ENCODE measurements at regions not wholly inside any gene's neighbourhood (a gene's known extent, or its start where the extent isn't known, plus 50 kb on each side); places are given as distances from the start of the nearest gene placed in this dataset.
"Not testable (repeated sequence)": the region's sequence is repeated elsewhere in the genome, so short reads cannot be mapped to it uniquely, and the experiment has no call there.

DNA sequence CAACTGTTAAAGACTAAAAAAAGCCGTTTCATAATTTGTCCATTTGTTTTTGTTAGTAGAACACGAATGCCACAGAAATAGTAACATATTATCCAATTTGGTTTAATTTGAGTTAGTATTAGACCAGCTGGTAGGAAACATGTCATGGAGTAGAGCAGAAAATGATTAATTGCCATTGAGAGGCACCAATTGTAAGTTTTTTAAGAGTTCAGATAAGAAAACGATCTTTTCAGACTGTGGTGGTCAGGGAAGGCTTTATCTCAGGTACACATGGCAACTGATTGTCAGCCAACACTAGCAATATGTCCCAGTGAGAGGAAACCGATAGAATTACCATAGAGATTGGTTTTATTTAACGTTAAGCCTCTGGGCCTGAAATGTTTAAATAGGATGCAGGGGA, 438.2 kb upstream of the MAP2 start:
- no peak overlapping the region for H3K27ac ChIP-seq

DNA sequence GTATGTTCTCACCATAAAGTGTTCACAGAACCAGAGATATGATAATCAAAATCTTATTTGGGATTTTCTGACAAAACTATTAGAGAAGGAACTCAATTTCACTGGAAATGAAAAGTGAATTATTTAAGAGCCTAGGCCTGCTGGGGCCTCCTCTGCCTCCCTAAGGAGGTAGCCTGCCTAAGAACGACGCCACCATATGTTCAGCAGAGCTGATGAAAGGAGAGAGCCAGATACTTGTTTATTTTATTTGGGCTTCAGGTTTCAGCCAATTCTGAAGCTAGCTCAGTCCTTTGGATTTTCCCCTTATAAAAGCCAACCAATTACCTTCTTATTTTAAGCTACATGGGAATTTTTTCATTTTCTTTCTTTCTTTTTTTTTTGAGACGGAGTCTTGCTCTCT, 433.1 kb upstream of the MAP2 start:
- no peak overlapping the region for H3K27ac ChIP-seq
- no peak overlapping the region for H3K4me3 ChIP-seq

More for the DNA sequence above, 438.2 kb upstream of the MAP2 start:
- H3K4me3 ChIP-seq = no peak overlapping the region

DNA sequence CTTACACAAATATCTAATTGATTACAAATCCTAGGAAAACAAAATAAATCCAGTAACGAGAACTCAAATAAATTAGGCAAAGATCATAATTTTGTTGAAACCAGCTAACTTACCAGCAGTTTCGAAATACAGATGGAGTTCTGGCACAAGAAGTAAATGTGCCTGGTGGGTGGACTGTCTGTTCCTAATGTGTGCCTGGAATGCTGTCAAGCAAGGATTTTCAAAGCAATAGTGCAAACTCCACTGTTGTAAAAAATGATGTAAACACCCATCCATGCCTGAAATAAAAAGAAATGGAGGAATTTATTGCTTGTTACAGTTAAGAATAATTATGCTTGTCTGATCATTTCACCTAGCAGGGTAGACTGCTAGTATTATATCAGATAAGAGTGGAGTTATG, 423.9 kb upstream of the MAP2 start:
- H3K27ac ChIP-seq = no peak overlapping the region
- no peak overlapping the region for H3K4me3 ChIP-seq

DNA sequence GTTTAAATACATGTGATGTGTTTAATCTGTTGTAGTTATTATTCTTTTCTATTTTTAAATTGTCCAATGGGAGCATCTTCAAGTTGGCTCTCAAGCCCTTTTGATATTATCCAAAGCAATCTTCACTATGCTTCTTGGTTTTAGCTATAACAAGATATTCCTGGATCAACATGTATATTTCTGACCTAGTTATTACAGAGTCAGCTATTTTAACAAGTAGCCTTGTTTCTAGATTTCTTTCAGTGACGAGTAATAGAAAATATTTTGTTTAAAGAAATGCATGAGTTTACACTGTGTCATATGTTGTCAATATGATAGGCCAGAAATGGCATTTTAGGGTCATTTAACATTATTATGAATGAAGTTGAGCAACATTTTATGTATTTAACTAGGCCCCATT, 421.8 kb upstream of the MAP2 start:
- no peak overlapping the region for H3K4me3 ChIP-seq
- no peak overlapping the region for H3K27ac ChIP-seq

DNA sequence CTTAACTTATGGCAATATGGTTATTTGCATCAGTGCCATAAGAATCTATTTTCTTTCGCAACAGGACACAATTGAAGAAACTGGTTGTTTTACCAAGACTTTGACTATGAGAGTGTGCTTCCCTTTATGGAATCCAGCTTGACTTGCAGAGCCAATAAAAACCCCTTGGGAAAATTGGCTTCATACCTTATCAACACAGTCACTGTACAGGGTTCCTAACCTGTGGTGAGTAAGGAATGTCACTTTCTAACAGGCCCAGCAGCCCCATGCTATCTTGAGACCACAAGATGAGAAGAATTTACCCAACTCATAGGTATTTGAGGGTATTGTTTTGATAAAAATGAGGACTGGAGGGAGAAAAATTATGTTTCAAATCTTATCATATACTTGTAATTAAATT, 418.5 kb upstream of the MAP2 start:
- H3K4me3 ChIP-seq = no peak overlapping the region
- H3K27ac ChIP-seq = no peak overlapping the region

DNA sequence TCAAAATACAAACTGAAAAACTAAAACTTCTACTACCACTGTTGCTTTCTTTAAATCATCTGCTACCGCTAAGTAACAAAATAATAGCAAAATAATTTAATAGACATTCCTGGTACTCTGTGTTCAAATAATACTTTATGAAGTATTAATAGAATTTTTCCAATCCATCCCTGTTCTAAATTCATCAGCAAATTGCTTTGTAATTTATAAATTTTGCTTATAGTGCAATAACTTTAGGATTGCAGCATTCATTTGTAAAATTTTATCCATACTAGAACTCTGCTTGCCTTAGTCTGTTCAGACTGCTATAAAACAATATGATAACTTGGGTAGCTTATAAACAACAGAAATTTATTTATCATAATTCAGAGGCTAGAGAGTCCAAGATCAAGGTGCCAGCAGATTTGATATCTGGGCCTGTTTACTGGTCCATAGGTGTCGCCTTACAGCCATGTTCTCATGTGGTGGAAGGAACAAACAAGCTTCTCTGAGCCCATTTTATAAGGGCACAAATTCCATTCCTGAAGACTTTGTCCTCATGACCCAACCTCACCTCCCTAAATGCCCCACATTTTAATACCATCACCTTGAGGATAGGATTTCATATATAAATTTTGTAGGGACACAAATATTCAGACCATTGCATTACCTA, 415.1 kb upstream of the MAP2 start:
- Histone ChIP-seq H3K27ac (no peak overlapping the region), H3K4me3 (no peak overlapping the region)

DNA sequence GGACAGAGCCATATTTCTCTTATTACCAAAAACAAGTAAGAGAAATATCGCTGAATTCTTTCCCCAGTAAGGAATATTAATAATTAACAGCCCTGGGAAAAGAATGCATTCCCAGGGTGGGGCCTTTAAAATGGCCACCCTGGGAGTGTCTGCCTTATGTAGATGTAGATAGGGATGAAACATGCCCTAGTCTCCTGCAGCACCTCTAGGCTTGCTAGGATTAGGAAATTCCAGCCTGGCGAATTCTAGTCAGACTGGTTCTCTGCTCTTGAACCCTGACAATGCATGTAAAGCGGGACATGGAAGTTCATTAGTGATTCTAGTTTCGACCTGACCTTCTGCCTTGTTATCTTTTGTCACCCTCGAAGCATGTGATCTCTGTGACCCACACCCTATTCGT, 405.2 kb upstream of the MAP2 start:
- not testable (repeated sequence) for H3K4me3 ChIP-seq, H3K27ac ChIP-seq

DNA sequence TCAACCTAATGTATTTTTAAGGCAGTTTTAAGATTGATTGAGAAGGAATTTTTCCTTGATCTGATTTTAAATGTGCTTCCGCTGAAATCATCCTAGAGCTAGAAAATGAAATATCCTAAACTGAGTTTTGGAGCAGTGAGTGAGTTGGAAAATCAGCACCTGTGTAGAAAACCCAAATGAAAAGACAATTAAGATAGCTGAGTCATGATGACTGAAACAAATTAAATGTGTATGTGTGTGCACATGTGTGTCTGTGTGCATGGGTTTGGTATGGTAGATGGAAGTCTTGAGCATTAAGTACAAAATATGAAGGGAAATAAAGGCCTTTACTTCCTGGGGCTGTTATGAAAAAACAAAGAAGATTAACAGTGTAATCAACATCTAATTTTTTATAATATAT, 394.6 kb upstream of the MAP2 start:
- no peak overlapping the region for H3K27ac ChIP-seq
- no peak overlapping the region for H3K4me3 ChIP-seq

DNA sequence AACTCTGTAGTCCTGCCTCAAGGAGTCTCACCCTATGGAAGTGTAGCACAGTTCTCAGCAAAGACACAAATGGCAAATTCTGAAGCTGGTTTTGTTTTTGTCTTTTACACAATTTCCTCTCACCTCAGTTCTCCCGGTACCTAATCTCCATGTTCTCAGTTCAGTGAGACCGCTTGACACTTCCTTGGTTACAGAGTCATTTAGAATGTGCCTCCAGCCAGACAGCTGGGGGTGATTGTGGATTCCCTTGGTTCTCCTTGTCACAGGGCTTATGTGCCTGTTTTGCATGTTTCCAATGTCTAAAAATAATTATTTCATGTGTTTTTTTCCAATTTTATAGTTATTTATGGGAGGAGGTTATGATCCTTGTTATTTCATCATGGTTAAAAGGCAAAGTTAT, 379.5 kb upstream of the MAP2 start:
- no peak overlapping the region for H3K4me3 ChIP-seq
- H3K27ac ChIP-seq = no peak overlapping the region

DNA sequence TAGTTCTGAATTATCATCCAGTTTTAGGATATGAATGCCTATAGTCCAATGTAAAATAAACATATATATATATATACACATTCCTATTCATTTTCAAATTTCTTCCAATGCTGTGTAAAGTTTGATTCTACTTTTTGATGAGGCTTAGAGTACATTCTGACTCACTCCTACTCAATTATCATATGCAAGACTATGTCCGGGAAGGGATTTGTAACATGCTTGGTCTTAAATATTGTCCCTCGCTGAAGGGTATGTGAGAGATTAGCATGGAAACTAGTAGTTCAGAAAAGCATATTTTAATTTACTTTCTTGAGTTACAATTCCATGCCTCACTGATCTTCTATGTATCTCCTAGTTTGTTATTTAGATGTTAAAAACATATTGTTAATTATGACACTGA, 377.7 kb upstream of the MAP2 start:
- Histone ChIP-seq H3K27ac (no peak overlapping the region), H3K4me3 (no peak overlapping the region)

DNA sequence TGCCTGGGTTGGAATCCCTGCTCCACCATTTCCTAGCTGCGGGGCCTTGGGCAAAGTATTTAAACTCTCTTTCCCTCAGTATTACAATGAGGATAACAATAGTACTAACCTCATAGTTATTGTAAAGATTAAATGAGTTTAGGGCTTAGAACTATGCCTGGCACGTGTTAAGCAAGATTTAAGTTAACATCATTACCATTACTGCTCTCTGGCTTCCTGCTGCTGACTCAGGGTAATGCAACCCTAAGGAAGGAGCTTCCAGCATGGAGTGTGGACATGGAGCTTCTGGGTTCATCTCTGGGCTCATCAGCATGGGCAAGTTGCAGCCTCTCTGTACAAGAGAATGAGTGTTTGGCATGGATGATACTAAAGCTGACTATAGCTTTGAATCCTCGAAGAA, 374.2 kb upstream of the MAP2 start:
- no peak overlapping the region for H3K4me3 ChIP-seq
- H3K27ac ChIP-seq = no peak overlapping the region

DNA sequence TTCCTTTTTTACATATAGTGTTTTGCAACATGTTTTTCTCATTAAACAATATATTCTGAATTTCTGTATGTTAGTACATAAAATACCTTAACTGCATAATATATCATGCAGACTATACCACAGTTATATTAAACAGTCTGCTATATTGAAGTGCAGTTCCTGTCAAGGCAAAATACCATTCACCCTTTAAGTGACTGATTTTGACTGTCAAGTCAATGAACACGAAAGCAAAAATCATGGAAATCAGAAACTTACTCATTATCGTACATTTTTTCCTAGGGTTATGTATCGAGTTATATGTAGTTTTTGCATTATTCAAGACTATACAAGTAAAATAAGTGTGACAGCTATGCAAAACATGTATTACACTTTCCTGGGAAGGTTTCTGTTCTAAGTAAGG, 361.6 kb upstream of the MAP2 start:
- Histone ChIP-seq H3K27ac (no peak overlapping the region), H3K4me3 (no peak overlapping the region)

DNA sequence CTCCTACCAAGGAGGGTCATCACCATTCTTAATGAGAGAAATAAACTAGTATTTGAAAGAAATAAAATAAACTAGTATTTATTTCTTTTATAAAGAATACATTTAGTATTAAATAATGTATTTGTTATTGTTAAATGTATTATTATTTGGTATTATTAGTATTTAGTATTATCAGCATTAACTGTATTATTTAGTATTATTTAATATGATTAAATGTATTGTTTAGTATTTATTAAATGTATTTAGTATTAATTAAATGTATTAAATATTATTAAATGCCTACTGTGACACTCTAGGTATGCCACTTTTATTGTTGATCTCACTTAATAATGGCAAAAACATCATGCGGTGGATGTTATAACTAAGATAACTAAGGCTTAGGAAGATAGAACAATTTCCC, 353.6 kb upstream of the MAP2 start:
- H3K27ac ChIP-seq = no peak overlapping the region
- H3K4me3 ChIP-seq = no peak overlapping the region

DNA sequence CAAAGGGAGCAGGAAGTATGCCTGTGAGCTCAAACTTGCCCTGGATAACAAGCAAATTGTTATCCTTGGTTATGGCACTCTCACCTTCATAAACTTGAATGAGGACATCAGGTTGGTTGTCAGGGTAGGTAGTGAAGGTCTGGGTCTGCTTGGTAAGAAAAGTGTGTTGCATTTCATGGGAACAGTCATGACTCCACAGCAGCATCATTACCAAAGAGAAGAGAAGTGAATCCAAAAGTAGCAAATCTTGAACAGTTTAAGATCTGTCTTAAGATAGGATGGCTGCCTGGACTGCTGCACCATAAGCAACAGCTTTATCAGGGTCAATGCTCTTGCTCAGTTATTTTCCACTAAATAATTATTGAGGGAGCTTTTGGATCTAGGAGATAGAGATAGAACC, 350.7 kb upstream of the MAP2 start:
- Histone ChIP-seq H3K27ac (no peak overlapping the region), H3K4me3 (no peak overlapping the region)

DNA sequence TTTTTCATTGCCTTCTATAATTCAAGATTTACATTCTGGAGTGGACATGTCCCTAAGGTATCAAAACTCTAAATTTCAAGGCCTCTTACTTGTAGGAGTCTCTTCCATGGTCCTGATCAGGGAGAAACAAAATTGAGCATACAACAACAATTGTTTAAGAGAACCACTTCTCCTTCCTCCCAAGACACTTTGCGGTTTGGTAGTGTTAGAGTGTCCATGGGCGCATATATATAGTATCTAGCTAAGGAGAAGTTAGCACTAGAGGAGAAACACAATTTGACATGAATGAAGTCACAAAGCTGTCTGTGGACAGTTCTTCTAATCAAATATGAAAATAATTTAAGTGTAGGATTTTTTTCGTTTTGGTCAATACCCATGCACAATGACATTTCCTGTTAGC, 349.1 kb upstream of the MAP2 start:
- H3K4me3 ChIP-seq = no peak overlapping the region
- no peak overlapping the region for H3K27ac ChIP-seq

DNA sequence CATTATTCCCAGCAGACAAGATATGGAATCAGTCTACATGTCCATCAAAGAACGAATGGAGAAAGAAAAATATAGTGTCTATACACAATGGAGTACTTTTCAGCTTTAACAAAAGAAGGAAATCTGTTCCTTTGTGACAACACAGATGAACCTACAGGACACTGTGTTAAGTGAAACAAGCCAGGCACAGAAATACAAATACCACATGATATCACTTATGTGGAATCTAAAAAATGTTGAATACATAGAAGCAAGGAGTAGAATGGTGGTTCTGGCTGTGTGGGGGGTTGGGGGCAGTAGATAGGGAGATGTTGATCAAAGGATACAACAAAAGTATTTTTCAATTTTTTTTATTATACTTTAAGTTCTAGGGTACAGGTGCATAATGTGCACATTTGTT, 347.7 kb upstream of the MAP2 start:
- H3K27ac ChIP-seq = no peak overlapping the region
- no peak overlapping the region for H3K4me3 ChIP-seq

DNA sequence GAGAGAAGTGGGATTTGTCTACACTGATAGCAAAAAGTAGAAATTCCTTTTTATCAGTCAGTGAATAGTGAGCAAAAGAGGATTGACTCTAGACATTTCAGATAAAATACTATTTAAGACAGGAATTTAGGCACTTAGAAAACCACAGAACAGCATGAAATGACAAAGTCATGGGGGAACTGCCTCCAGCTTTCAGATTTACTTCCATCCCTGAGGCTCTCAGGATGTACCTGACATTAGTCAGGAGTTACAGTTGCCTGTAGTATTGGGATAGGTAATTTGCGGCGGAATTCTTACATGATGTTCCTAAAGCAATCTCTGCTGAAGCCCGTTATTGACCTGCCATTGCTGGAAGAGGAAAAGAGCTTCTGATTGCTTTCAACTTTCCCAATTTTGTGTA, 337.1 kb upstream of the MAP2 start:
- no peak overlapping the region for H3K27ac ChIP-seq
- no peak overlapping the region for H3K4me3 ChIP-seq

DNA sequence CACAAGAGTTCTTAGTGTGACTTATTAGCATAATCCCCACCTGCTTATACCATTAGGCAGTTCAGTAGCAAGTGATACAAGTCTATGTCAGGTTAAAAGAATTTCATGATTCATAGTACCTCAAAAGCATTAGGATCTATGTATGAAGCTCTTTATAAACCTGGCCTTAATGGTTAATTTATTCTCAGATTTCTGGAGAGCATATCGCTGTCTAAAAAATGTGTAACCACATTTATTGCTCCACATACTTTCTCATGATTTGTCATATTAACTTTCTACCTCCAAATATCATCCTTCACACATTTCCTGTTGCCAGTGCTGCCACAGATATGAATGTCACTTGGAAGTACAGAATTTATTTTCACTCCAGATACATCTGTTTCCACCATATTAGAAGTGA, 332.8 kb upstream of the MAP2 start:
- Histone ChIP-seq H3K4me3 (no peak overlapping the region), H3K27ac (no peak overlapping the region)

DNA sequence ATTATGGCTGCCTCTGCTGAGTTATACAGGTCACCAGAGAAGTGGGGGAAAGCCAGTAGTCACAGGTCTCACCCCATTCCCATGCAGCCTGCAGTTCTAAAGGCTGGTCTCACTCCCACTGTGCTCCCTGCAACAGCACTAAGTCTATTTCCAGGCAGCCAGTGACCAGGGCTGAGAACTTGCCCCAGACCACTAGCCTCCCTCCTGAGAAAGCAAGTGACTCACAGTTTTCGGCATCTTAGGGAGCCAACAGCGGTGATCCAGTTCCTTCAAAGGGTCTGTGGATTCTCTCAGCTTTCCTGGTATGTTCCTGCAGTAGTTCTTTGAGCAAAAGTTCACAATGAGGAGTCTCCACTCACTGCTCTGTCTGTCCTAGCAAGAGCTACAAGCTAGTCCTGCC, 329.6 kb upstream of the MAP2 start:
- Histone ChIP-seq H3K27ac (no peak overlapping the region), H3K4me3 (no peak overlapping the region)

DNA sequence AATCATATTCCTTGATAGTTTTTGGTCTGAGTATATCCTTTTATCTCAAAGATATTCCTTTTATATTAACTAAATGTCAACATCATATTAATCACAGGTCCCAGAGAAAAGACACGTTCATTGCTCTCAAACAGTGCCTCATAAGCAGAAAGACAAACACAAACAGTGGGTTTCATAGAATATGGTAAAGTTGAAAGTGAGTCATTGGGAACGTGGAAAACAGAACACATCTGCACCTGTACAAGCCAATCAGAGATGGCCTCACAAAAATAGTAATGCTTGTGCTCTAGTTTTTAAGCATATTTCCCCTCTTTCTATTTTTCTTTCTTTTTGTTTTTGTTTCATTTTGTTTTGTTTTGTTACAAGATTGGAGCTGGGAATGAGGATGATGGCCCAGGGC, 328.4 kb upstream of the MAP2 start:
- no peak overlapping the region for H3K4me3 ChIP-seq
- no peak overlapping the region for H3K27ac ChIP-seq

DNA sequence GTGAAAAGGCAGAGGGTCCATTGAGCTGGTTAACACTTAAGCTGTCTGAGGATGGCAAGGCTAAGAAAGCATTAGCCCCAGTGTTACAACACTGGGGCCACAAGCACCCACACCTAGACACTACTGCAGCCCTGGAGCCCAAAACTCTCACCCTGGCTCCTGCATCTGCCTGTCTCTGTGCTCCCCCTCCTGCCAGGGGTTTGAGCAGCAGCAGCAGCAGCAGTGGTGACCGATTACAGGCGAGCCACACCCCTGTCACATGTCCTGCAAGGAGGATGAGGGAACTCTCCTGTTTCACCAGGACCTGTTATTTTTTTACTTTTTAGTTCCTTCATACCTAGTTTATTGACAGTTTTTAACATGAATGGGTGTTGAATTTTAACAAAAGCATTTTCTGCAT, 326.7 kb upstream of the MAP2 start:
- Histone ChIP-seq H3K4me3 (no peak overlapping the region), H3K27ac (no peak overlapping the region)

DNA sequence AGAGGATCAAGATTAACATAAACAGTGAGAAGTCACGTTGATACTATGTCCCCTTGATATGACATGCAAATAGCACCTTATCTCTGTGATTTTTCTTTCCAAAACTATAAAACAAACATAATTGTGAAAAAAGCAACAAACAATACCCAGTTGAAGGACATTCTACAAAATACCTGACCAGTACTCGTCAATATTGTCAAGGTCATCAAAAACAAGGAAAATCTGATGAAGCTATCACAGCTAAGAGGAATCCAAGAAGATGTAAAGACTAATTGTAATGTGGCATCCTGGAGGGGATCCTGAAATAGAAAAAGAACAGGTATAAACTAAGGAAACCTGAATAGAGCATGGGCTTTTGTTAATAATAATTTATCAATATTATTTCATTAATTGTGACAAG, 321.5 kb upstream of the MAP2 start:
- Histone ChIP-seq H3K4me3 (no peak overlapping the region), H3K27ac (no peak overlapping the region)

DNA sequence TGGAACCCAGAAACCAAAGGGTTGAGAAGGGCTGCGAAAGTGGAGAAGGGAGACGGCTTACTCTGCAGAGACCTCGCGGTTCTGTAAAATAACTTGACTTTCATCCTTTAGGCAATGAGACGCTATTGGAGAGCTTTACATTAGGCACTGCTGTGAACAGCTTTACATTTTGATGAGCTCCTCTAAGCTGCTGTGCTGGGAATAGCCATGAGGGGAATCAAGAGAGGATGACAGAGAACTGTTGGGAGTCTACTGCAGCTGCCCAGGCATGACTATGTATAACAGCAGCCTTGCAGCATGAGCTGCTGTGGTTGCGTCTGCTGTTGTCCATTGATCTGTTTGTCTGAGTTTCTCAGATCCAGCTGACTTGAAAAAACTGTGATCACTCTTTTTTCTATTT, 310.8 kb upstream of the MAP2 start:
- H3K27ac ChIP-seq = no peak overlapping the region

More for the DNA sequence above, 310.8 kb upstream of the MAP2 start:
- no peak overlapping the region for H3K4me3 ChIP-seq

Data from skin epidermis (tissue), 12 donors.